SK-N-SH (cell line): ENCODE measurements at regions not wholly inside any gene's neighbourhood (a gene's known extent, or its start where the extent isn't known, plus 50 kb on each side); places are given as distances from the start of the nearest gene placed in this dataset.

ENCODE experiments used
- CTCF ChIA-PET: fragments of 300-600, 350-600 bp; formaldehyde crosslinking; extraction: SDS; loops from one replicate; lab custom pipeline; 2021; lab: Yijun Ruan, JAX
- POLR2A ChIA-PET: fragments of 350-600 bp; sonication (Branson Sonifier 250); formaldehyde crosslinking; extraction: SDS; loops from one replicate; lab custom pipeline; 2020; ENCODE audit warnings: antibody characterized with exemption, inconsistent platforms; lab: Yijun Ruan, JAX
- DNase-seq: peaks from one replicate; pipeline ENCODE4 v3.0.0; 2012
- H2AFZ ChIP-seq: fragments of 200-600 bp; sonication (generic); 2 replicates; pipeline ENCODE4 v1.8.1; 2016; ENCODE audit warnings: antibody characterized with exemption, mild to moderate bottlenecking, low read depth
- H3F3A ChIP-seq: fragments of 200-600 bp; sonication (generic); replicated peaks from 2 replicates; pipeline ENCODE3; 2016; ENCODE audit warnings: antibody characterized with exemption, mild to moderate bottlenecking; ENCODE audit not compliant: insufficient read depth
- H3K27ac ChIP-seq, 2 experiments: fragments of 200-500 bp in 1 of 2; fragments of 200-600 bp in 1 of 2; sonication (Bioruptor generic) in 1 of 2; sonication (generic), shearing (Covaris generic) in 1 of 2; 2 replicates each; pipeline versions ENCODE4 v1.5.1 to v1.6.1; 2014 to 2016; ENCODE audit warnings: low read depth in 2 of 2, inconsistent platforms in 1 of 2, low read length in 1 of 2, mild to moderate bottlenecking in 1 of 2, mixed read lengths in 1 of 2
- H3K27me3 ChIP-seq: fragments of 200-600 bp; sonication (generic), shearing (Covaris generic); 2 replicates; pipeline ENCODE4 v1.6.1; 2016; ENCODE audit warnings: mixed run types; ENCODE audit not compliant: insufficient read depth
- H3K36me3 ChIP-seq, 2 experiments: fragments of 200-500 bp in 1 of 2; fragments of 200-600 bp in 1 of 2; sonication (Bioruptor generic) in 1 of 2; sonication (generic) in 1 of 2; replicated peaks in 1 of 2; 2 replicates each; pipeline versions ENCODE3 to v1.5.1; 2014 to 2016; ENCODE audit warnings: low read length in 1 of 2, mild to moderate bottlenecking in 1 of 2; ENCODE audit not compliant: insufficient read depth in 2 of 2, control insufficient read depth in 1 of 2
- H3K4me1 ChIP-seq, 2 experiments: fragments of 200-500 bp in 1 of 2; fragments of 200-600 bp in 1 of 2; sonication (Bioruptor generic) in 1 of 2; sonication (generic), shearing (Covaris generic) in 1 of 2; 2 replicates each; pipeline versions ENCODE4 v1.5.1 to v1.6.1; 2014 to 2016; ENCODE audit warnings: low read depth in 1 of 2, low read length in 1 of 2, mixed run types in 1 of 2; ENCODE audit not compliant: insufficient read depth in 2 of 2, control insufficient read depth in 1 of 2
- H3K4me2 ChIP-seq: fragments of 200-600 bp; sonication (generic), shearing (Covaris generic); 2 replicates; pipeline ENCODE4 v1.6.1; 2017; ENCODE audit warnings: mixed run types
- H3K4me3 ChIP-seq, 2 experiments: fragments of 200-500 bp in 1 of 2; fragments of 200-600 bp in 1 of 2; sonication (Bioruptor generic) in 1 of 2; sonication (generic), shearing (Covaris generic) in 1 of 2; 2 replicates each; pipeline versions ENCODE4 v1.5.1 to v1.8.1; 2014 to 2016; ENCODE audit warnings: low read depth in 2 of 2, inconsistent platforms in 1 of 2, low read length in 1 of 2, mild to moderate bottlenecking in 1 of 2, mixed read lengths in 1 of 2, moderate library complexity in 1 of 2
- H3K79me2 ChIP-seq: fragments of 200-600 bp; sonication (generic); 2 replicates; pipeline ENCODE4 v1.8.1; 2017; ENCODE audit warnings: mild to moderate bottlenecking; ENCODE audit not compliant: insufficient read depth
- H3K9ac ChIP-seq: fragments of 200-600 bp; sonication (generic); 2 replicates; pipeline ENCODE4 v1.6.1; 2017; ENCODE audit warnings: mixed run types
- H3K9me2 ChIP-seq: fragments of 200-600 bp; sonication (generic); 2 replicates; pipeline ENCODE4 v1.6.1; 2017; ENCODE audit warnings: mixed run types
- H3K9me3 ChIP-seq: fragments of 200-600 bp; sonication (generic); 2 replicates; pipeline ENCODE4 v1.6.1; 2017; ENCODE audit warnings: mixed run types, mild to moderate bottlenecking, moderate library complexity
- H4K20me1 ChIP-seq: fragments of 200-600 bp; sonication (generic); 2 replicates; pipeline ENCODE4 v1.6.1; 2017; ENCODE audit warnings: mild to moderate bottlenecking, mixed run types; ENCODE audit not compliant: insufficient read depth
- EP300 ChIP-seq, 2 experiments: IDR thresholded peaks; 2 replicates each; pipeline versions ENCODE4 v1.4.0 to v1.6.1; 2012; ENCODE audit warnings: borderline replicate concordance in 1 of 2, low read depth in 1 of 2, low read length in 1 of 2
- GATA2 ChIP-seq: sonication (generic); formaldehyde crosslinking; IDR thresholded peaks from 2 replicates; pipeline ENCODE4 v1.5.0; 2020; ENCODE audit warnings: mild to moderate bottlenecking, missing genetic modification reagents
- JUND ChIP-seq: IDR thresholded peaks from 2 replicates; pipeline ENCODE4 v1.4.0; 2012
- MEF2A ChIP-seq: IDR thresholded peaks from 2 replicates; pipeline ENCODE4 v1.4.0; 2012; ENCODE audit warnings: low read depth, borderline replicate concordance
- NFIC ChIP-seq: IDR thresholded peaks from 2 replicates; pipeline ENCODE4 v1.4.0; 2012; ENCODE audit warnings: borderline replicate concordance
- NRF1 ChIP-seq: IDR thresholded peaks from 2 replicates; pipeline ENCODE4 v1.6.1; 2012; ENCODE audit warnings: low read depth, mild to moderate bottlenecking, low read length
- POLR2AphosphoS5 ChIP-seq: IDR thresholded peaks from 2 replicates; pipeline ENCODE4 v1.6.1; 2012; ENCODE audit warnings: low read depth, low read length
- RAD21 ChIP-seq: IDR thresholded peaks from 2 replicates; pipeline ENCODE4 v1.6.1; 2012; ENCODE audit warnings: mild to moderate bottlenecking, low read length
- RCOR1 ChIP-seq: fragments of 150-350 bp; IDR thresholded peaks from 2 replicates; pipeline ENCODE4 v1.6.1; 2017; ENCODE audit warnings: antibody characterized with exemption, low read length
- RFX5 ChIP-seq: IDR thresholded peaks from 2 replicates; pipeline ENCODE4 v1.6.1; 2012; ENCODE audit warnings: mild to moderate bottlenecking, improper control_type of control experiment, low read length
- SIN3A ChIP-seq: IDR thresholded peaks from 2 replicates; pipeline ENCODE4 v1.6.1; 2012; ENCODE audit warnings: low read depth, mild to moderate bottlenecking, low read length, moderate library complexity, borderline replicate concordance
- SMC3 ChIP-seq: IDR thresholded peaks from 2 replicates; pipeline ENCODE4 v1.6.1; 2012; ENCODE audit warnings: low read depth, low read length, improper control_type of control experiment
- TAF1 ChIP-seq: IDR thresholded peaks from 2 replicates; pipeline ENCODE4 v1.6.1; 2012; ENCODE audit warnings: low read depth, mild to moderate bottlenecking, low read length, moderate library complexity, borderline replicate concordance
- TEAD4 ChIP-seq: IDR thresholded peaks from 2 replicates; pipeline ENCODE4 v1.4.0; 2012; ENCODE audit warnings: mild to moderate bottlenecking, borderline replicate concordance; ENCODE audit not compliant: insufficient read depth
- USF1 ChIP-seq: IDR thresholded peaks from 2 replicates; pipeline ENCODE4 v1.4.0; 2012; ENCODE audit warnings: low read depth, borderline replicate concordance
- WGBS: methylation state at CpG from one replicate; pipeline ENCODE4 v1.1.6; 2017; ENCODE audit warnings: low lambda C conversion rate; 5-methylcytosine and 5-hydroxymethylcytosine counted together
- TF ChIP-seq, protein P1 (sequence below): IDR thresholded peaks from 2 replicates; pipeline ENCODE4; 2012
- TF ChIP-seq, protein P2 (sequence below): fragments of 150-350 bp; IDR thresholded peaks from 2 replicates; pipeline ENCODE4 v1.6.1; 2016; ENCODE audit warnings: mild to moderate bottlenecking, low read depth, low read length
- TF ChIP-seq, protein P3 (sequence below): fragments of 200-600 bp; sonication (generic); IDR thresholded peaks from 2 replicates; pipeline ENCODE4 v1.6.1; 2017; ENCODE audit warnings: antibody characterized with exemption, mild to moderate bottlenecking, moderate library complexity

DNA sequence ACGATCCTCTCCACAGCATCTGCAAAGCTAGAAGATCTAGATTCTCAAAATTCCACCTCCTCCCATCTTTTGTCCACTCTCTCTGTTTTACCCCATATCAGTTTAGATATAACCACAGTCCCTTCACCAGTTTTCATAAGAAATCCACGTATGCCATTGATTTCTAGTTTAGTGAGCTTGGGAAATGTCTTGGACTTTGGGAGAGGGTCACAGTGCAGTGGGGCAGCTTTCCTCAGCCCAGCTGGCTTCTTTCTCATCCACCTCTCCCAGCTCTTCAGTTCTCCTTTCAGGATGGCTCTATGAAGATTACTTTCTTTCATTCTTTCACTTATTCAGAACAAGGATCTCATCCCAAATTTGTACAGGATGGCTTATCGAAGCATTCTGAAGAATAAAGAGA, 203.9 kb upstream of the ADCY2 start:
- Histone ChIP-seq H4K20me1 (no peaks in the 10 kb centered on the region), H3K27ac (no peak overlapping the region), H3K36me3 (no peaks in the 10 kb centered on the region), H2AFZ (no peak overlapping the region), H3K9ac (no peak overlapping the region), H3K4me3 (no peak overlapping the region), H3K27me3 (no peaks in the 10 kb centered on the region), H3F3A (no peaks in the 10 kb centered on the region), H3K79me2 (no peaks in the 10 kb centered on the region), H3K4me2 (no peak overlapping the region), H3K9me3 (no peaks in the 10 kb centered on the region), H3K9me2 (no peaks in the 10 kb centered on the region), H3K4me1 (no peaks in the 10 kb centered on the region)
- 1% methylated on average over 3 of the region's 3 CpGs for whole genome bisulfite sequencing
- ChIA-PET CTCF (no interaction called here), POLR2A (no interaction called here)
- DNase-seq: no peak
- TF ChIP-seq NRF1 (no peak), RFX5 (no peak), SIN3A (no peak), SMC3 (no peak), RAD21 (no peak), MEF2A (no peak), POLR2AphosphoS5 (no peak), GATA2 (no peak), EP300 (IDR thresholded peaks at IDR 0.05; ENCODE audit: borderline replicate concordance in 1 of 2, low read depth in 1 of 2, low read length in 1 of 2) (no peak), JUND (no peak), TEAD4 (no peak), NFIC (no peak), USF1 (no peak), RCOR1 (no peak), TAF1 (no peak)
- TF ChIP-seq, protein P1, sequence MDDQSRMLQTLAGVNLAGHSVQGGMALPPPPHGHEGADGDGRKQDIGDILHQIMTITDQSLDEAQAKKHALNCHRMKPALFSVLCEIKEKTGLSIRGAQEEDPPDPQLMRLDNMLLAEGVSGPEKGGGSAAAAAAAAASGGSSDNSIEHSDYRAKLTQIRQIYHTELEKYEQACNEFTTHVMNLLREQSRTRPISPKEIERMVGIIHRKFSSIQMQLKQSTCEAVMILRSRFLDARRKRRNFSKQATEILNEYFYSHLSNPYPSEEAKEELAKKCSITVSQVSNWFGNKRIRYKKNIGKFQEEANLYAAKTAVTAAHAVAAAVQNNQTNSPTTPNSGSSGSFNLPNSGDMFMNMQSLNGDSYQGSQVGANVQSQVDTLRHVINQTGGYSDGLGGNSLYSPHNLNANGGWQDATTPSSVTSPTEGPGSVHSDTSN: no peak
- TF ChIP-seq, protein P2, sequence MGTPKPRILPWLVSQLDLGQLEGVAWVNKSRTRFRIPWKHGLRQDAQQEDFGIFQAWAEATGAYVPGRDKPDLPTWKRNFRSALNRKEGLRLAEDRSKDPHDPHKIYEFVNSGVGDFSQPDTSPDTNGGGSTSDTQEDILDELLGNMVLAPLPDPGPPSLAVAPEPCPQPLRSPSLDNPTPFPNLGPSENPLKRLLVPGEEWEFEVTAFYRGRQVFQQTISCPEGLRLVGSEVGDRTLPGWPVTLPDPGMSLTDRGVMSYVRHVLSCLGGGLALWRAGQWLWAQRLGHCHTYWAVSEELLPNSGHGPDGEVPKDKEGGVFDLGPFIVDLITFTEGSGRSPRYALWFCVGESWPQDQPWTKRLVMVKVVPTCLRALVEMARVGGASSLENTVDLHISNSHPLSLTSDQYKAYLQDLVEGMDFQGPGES: no peak
- TF ChIP-seq, protein P3, sequence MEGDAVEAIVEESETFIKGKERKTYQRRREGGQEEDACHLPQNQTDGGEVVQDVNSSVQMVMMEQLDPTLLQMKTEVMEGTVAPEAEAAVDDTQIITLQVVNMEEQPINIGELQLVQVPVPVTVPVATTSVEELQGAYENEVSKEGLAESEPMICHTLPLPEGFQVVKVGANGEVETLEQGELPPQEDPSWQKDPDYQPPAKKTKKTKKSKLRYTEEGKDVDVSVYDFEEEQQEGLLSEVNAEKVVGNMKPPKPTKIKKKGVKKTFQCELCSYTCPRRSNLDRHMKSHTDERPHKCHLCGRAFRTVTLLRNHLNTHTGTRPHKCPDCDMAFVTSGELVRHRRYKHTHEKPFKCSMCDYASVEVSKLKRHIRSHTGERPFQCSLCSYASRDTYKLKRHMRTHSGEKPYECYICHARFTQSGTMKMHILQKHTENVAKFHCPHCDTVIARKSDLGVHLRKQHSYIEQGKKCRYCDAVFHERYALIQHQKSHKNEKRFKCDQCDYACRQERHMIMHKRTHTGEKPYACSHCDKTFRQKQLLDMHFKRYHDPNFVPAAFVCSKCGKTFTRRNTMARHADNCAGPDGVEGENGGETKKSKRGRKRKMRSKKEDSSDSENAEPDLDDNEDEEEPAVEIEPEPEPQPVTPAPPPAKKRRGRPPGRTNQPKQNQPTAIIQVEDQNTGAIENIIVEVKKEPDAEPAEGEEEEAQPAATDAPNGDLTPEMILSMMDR: no peak
